Neural cell (in vitro differentiated cells): ENCODE measurements at regions not wholly inside any gene's neighbourhood (a gene's known extent, or its start where the extent isn't known, plus 50 kb on each side); places are given as distances from the start of the nearest gene placed in this dataset.

Experiments
- H2AFZ ChIP-seq: fragments of 200-600, 300-800 bp; sonication (generic), shearing (Covaris generic); 2 replicates; pipeline ENCODE4 v1.6.0; 2014; ENCODE audit warnings: low read depth, mild to moderate bottlenecking, antibody characterized with exemption, low read length, moderate library complexity
- H3F3A ChIP-seq: fragments of 200-600 bp; shearing (Covaris generic); 2 replicates; pipeline ENCODE4 v1.6.1; 2016; ENCODE audit warnings: mild to moderate bottlenecking, moderate library complexity, mixed read lengths, antibody characterized with exemption, low read length; ENCODE audit not compliant: insufficient read depth, poor library complexity, severe bottlenecking
- H3K27ac ChIP-seq: fragments of 200-600, 300-800 bp; sonication (generic), shearing (Covaris generic); 2 replicates; pipeline ENCODE4 v1.5.1; 2014; ENCODE audit warnings: mild to moderate bottlenecking, low read length, moderate library complexity
- H3K27me3 ChIP-seq: fragments of 300-800, 200-600 bp; sonication (generic), shearing (Covaris generic); 2 replicates; pipeline ENCODE4 v1.6.0; 2014; ENCODE audit warnings: mild to moderate bottlenecking, low read depth, low read length, moderate library complexity; ENCODE audit not compliant: insufficient read depth
- H3K36me3 ChIP-seq: fragments of 300-800, 200-600 bp; sonication (generic), shearing (Covaris generic); 2 replicates; pipeline ENCODE4 v1.5.1; 2014; ENCODE audit warnings: mild to moderate bottlenecking, antibody characterized with exemption, low read length, moderate library complexity; ENCODE audit not compliant: insufficient read depth
- H3K4me2 ChIP-seq: fragments of 300-800, 200-600 bp; sonication (generic), shearing (Covaris generic); 2 replicates; pipeline ENCODE4 v1.6.0; 2014; ENCODE audit warnings: mild to moderate bottlenecking, low read length
- H3K4me3 ChIP-seq: fragments of 300-800, 200-600 bp; sonication (generic), shearing (Covaris generic); 2 replicates; pipeline ENCODE4 v1.5.1; 2014; ENCODE audit warnings: mild to moderate bottlenecking, low read length, moderate library complexity
- H3K79me2 ChIP-seq: fragments of 200-600 bp; shearing (Covaris generic); replicated peaks from 2 replicates; pipeline ENCODE4 v1.6.0; 2014; ENCODE audit warnings: mild to moderate bottlenecking, low read length, moderate library complexity; ENCODE audit not compliant: insufficient read depth
- H3K9ac ChIP-seq: fragments of 300-800, 200-600 bp; sonication (generic), shearing (Covaris generic); 2 replicates; pipeline ENCODE4 v1.6.1; 2016; ENCODE audit warnings: mild to moderate bottlenecking, low read length, mixed read lengths
- H3K9me2 ChIP-seq: fragments of 200-600 bp; shearing (Covaris generic); 2 replicates; pipeline ENCODE4 v1.6.1; 2016; ENCODE audit warnings: mild to moderate bottlenecking, low read length, mixed read lengths; ENCODE audit not compliant: insufficient read depth
- H3K9me3 ChIP-seq: fragments of 200-600, 300-800 bp; sonication (generic), shearing (Covaris generic); 2 replicates; pipeline ENCODE4 v1.6.1; 2016; ENCODE audit warnings: mild to moderate bottlenecking, mixed run types, low read length, moderate library complexity, mixed read lengths
- H4K20me1 ChIP-seq: fragments of 200-600 bp; shearing (Covaris generic); 2 replicates; pipeline ENCODE4 v1.6.1; 2016; ENCODE audit warnings: mild to moderate bottlenecking, mixed run types; ENCODE audit not compliant: insufficient read depth
- EP300 ChIP-seq: fragments of 450-650 bp; conservative IDR thresholded peaks from 2 replicates; pipeline ENCODE4 v1.6.1; 2014; ENCODE audit warnings: antibody characterized with exemption, mild to moderate bottlenecking, moderate library complexity; ENCODE audit not compliant: poor library complexity, severe bottlenecking
- EZH2 ChIP-seq: fragments of 200-600, 300-800 bp; shearing (Covaris generic), sonication (generic); IDR thresholded peaks from 2 replicates; pipeline ENCODE4 v1.6.1; 2014; ENCODE audit warnings: antibody characterized with exemption, low read length, borderline replicate concordance, mild to moderate bottlenecking; ENCODE audit not compliant: insufficient read depth, poor library complexity, severe bottlenecking
- MXI1 ChIP-seq: fragments of 450-650 bp; conservative IDR thresholded peaks from 2 replicates; pipeline ENCODE4 v1.6.1; 2014; ENCODE audit warnings: antibody characterized with exemption, mild to moderate bottlenecking; ENCODE audit not compliant: poor library complexity, severe bottlenecking
- POLR2AphosphoS5 ChIP-seq: IDR thresholded peaks from 2 replicates; pipeline ENCODE4 v1.6.1; 2012
- RAD21 ChIP-seq: fragments of 450-650 bp; conservative IDR thresholded peaks from 2 replicates; pipeline ENCODE4 v1.6.1; 2014; ENCODE audit warnings: antibody characterized with exemption, mild to moderate bottlenecking, moderate library complexity
- SMC3 ChIP-seq: fragments of 450-650 bp; conservative IDR thresholded peaks from 2 replicates; pipeline ENCODE4 v1.6.1; 2014; ENCODE audit warnings: antibody characterized with exemption, mild to moderate bottlenecking, moderate library complexity; ENCODE audit not compliant: poor library complexity
- TAF1 ChIP-seq: IDR thresholded peaks from 2 replicates; pipeline ENCODE4 v1.6.1; 2012; ENCODE audit warnings: low read depth
- TF ChIP-seq, protein P1 (sequence below): IDR thresholded peaks from 2 replicates; pipeline ENCODE4 v1.6.1; 2012; ENCODE audit warnings: borderline replicate concordance
- TF ChIP-seq, protein P2 (sequence below): fragments of 450-650 bp; IDR thresholded peaks from 2 replicates; pipeline ENCODE4 v1.5.1; 2014; ENCODE audit warnings: antibody characterized with exemption, mild to moderate bottlenecking, moderate library complexity; ENCODE audit not compliant: poor library complexity, severe bottlenecking

DNA sequence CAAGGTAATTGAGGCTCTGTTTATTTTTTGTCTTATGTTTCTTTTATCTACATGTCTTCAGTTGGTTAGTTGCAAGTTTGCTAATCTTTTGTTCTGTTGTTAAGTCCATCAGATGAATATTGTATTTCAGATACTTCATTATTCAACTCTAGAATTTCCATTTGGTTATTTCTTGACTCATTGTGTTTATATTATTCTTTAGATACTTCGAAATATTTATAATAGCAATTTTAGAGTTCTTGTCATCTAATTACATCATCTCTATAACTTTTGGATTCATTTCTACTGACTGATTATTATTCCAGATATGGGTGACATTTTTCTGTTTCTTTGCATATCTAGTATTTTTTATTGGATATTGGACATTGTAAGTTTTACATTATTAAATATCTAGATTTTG is 405.6 kb downstream of the PLPP3 start:
- TF ChIP-seq RAD21: no peak
- H3K36me3 ChIP-seq: no peaks in the 10 kb centered on the region
- no peaks in the 10 kb centered on the region for H3F3A ChIP-seq
- no peak overlapping the region for H2AFZ ChIP-seq
- H3K9me2 ChIP-seq: no peaks in the 10 kb centered on the region
- no peaks in the 10 kb centered on the region for H3K79me2 ChIP-seq
- no peaks in the 10 kb centered on the region for H3K9me3 ChIP-seq
- H4K20me1 ChIP-seq: no peaks in the 10 kb centered on the region
- H3K4me3 ChIP-seq: no peak overlapping the region
- no peak overlapping the region for H3K27ac ChIP-seq
- H3K27me3 ChIP-seq: no peaks in the 10 kb centered on the region
- H3K4me2 ChIP-seq: no peak overlapping the region
- no peak overlapping the region for H3K9ac ChIP-seq

DNA sequence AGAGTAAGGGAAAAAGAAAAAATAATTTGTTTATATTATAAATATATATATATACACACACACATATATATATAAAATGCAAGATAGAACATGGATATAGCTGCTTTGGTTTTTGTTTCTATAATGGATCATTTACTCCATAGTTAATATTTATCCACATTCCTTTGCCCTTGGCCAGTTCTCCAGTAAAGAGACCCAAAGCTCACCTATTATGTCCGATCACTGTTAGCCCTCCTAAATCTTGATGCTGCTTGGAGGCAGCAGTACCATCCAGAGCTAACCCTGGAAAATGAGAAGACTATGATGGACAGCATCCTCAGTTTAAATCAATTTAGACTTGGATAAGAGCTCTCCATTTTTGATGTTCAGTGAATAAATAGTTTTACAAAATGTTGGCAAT is 407.7 kb downstream of the PLPP3 start:
- no peak for TF ChIP-seq EP300
- TF ChIP-seq EZH2: no peak
- TF ChIP-seq, protein P1, sequence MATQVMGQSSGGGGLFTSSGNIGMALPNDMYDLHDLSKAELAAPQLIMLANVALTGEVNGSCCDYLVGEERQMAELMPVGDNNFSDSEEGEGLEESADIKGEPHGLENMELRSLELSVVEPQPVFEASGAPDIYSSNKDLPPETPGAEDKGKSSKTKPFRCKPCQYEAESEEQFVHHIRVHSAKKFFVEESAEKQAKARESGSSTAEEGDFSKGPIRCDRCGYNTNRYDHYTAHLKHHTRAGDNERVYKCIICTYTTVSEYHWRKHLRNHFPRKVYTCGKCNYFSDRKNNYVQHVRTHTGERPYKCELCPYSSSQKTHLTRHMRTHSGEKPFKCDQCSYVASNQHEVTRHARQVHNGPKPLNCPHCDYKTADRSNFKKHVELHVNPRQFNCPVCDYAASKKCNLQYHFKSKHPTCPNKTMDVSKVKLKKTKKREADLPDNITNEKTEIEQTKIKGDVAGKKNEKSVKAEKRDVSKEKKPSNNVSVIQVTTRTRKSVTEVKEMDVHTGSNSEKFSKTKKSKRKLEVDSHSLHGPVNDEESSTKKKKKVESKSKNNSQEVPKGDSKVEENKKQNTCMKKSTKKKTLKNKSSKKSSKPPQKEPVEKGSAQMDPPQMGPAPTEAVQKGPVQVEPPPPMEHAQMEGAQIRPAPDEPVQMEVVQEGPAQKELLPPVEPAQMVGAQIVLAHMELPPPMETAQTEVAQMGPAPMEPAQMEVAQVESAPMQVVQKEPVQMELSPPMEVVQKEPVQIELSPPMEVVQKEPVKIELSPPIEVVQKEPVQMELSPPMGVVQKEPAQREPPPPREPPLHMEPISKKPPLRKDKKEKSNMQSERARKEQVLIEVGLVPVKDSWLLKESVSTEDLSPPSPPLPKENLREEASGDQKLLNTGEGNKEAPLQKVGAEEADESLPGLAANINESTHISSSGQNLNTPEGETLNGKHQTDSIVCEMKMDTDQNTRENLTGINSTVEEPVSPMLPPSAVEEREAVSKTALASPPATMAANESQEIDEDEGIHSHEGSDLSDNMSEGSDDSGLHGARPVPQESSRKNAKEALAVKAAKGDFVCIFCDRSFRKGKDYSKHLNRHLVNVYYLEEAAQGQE: no peak
- no peak for TF ChIP-seq SMC3
- TF ChIP-seq POLR2AphosphoS5: no peak
- TF ChIP-seq, protein P2, sequence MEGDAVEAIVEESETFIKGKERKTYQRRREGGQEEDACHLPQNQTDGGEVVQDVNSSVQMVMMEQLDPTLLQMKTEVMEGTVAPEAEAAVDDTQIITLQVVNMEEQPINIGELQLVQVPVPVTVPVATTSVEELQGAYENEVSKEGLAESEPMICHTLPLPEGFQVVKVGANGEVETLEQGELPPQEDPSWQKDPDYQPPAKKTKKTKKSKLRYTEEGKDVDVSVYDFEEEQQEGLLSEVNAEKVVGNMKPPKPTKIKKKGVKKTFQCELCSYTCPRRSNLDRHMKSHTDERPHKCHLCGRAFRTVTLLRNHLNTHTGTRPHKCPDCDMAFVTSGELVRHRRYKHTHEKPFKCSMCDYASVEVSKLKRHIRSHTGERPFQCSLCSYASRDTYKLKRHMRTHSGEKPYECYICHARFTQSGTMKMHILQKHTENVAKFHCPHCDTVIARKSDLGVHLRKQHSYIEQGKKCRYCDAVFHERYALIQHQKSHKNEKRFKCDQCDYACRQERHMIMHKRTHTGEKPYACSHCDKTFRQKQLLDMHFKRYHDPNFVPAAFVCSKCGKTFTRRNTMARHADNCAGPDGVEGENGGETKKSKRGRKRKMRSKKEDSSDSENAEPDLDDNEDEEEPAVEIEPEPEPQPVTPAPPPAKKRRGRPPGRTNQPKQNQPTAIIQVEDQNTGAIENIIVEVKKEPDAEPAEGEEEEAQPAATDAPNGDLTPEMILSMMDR: no peak
- no peak for TF ChIP-seq RAD21
- no peak for TF ChIP-seq TAF1
- TF ChIP-seq MXI1: no peak
- H3K36me3 ChIP-seq: no peaks in the 10 kb centered on the region
- no peak overlapping the region for H3K4me3 ChIP-seq
- H3K9me2 ChIP-seq: no peaks in the 10 kb centered on the region
- no peaks in the 10 kb centered on the region for H3K27me3 ChIP-seq
- no peak overlapping the region for H2AFZ ChIP-seq
- no peak overlapping the region for H3K9ac ChIP-seq
- no peak overlapping the region for H3K4me2 ChIP-seq
- no peaks in the 10 kb centered on the region for H3K9me3 ChIP-seq
- H4K20me1 ChIP-seq: no peaks in the 10 kb centered on the region
- H3K27ac ChIP-seq: no peak overlapping the region
- H3K79me2 ChIP-seq: no peaks in the 10 kb centered on the region
- H3F3A ChIP-seq: no peaks in the 10 kb centered on the region

DNA sequence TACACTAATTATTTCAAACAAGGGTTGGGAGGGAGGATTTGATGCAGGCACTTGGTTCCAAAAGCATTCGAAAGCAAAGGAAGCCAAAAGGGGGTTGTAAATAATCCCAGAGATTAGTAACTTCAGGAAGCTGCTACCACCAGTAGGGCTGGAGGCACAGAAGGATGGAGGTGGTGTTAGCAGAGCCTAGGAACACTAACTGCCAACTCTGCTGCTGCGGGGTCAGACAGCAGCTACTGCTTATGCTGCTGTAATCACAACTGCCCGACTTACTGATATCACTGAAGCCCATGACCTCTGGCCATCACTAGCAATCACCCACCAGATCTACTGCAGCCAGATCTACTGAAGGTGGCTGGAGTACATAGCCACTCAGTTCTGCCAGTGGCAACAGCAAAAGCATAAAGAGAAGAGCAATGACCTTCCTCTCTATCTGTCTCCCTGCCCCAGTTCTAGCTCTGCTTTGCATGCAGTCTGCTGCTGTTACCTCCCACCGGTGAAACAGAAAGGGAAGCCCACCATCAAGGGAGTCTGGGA is 408.5 kb downstream of the PLPP3 start:
- no peaks in the 10 kb centered on the region for H3K36me3 ChIP-seq
- TF ChIP-seq TAF1: no peak
- TF ChIP-seq EZH2: no peak
- TF ChIP-seq SMC3: no peak
- TF ChIP-seq, protein P2: no peak
- TF ChIP-seq EP300: no peak
- no peaks in the 10 kb centered on the region for H3K27me3 ChIP-seq
- no peaks in the 10 kb centered on the region for H3K9me3 ChIP-seq
- H3K9ac ChIP-seq: no peak overlapping the region
- H3K27ac ChIP-seq: no peak overlapping the region
- H3K4me2 ChIP-seq: no peak overlapping the region
- no peaks in the 10 kb centered on the region for H4K20me1 ChIP-seq
- no peak overlapping the region for H2AFZ ChIP-seq
- no peaks in the 10 kb centered on the region for H3K9me2 ChIP-seq
- H3K4me3 ChIP-seq: no peak overlapping the region
- no peaks in the 10 kb centered on the region for H3K79me2 ChIP-seq
- H3F3A ChIP-seq: no peaks in the 10 kb centered on the region
